Liver (tissue), 8 donors: ENCODE measurements at regions not wholly inside any gene's neighbourhood (a gene's known extent, or its start where the extent isn't known, plus 50 kb on each side); places are given as distances from the start of the nearest gene placed in this dataset.

Experiments used
- DNase-seq: peaks from one replicate; pipeline ENCODE4 v3.0.0-alpha.2; 2017; ENCODE audit warnings: low spot score
- H3K27ac ChIP-seq, 2 donors: one replicate each; pipeline ENCODE4 v1.7.0; 2013; ENCODE audit warnings: inconsistent platforms in 2 of 2, low read length in 2 of 2, control low read depth in 1 of 2, low read depth in 1 of 2, mild to moderate bottlenecking in 1 of 2
- H3K27me3 ChIP-seq, 4 donors: one replicate each; pipeline versions ENCODE4 v1.6.1 to v1.7.0; 2013; ENCODE audit warnings: low read length in 3 of 4, inconsistent platforms in 1 of 4, mild to moderate bottlenecking in 1 of 4, moderate library complexity in 1 of 4; ENCODE audit not compliant: control insufficient read depth in 4 of 4, insufficient read depth in 4 of 4
- H3K36me3 ChIP-seq, 4 donors: one replicate each; pipeline versions ENCODE4 v1.6.1 to v1.7.0; 2013; ENCODE audit warnings: low read length in 3 of 4, mild to moderate bottlenecking in 3 of 4, low read depth in 1 of 4, moderate library complexity in 1 of 4; ENCODE audit not compliant: control insufficient read depth in 4 of 4, insufficient read depth in 3 of 4
- H3K4me1 ChIP-seq, 4 donors: one replicate each; pipeline versions ENCODE4 v1.6.1 to v1.7.0; 2013; ENCODE audit warnings: low read length in 3 of 4, mild to moderate bottlenecking in 3 of 4, moderate library complexity in 1 of 4; ENCODE audit not compliant: control insufficient read depth in 4 of 4, insufficient read depth in 4 of 4
- H3K4me3 ChIP-seq, 3 donors: one replicate each; pipeline versions ENCODE4 v1.6.1 to v1.7.0; 2013; ENCODE audit warnings: low read length in 3 of 3, control low read depth in 1 of 3, low read depth in 1 of 3, mild to moderate bottlenecking in 1 of 3
- H3K9ac ChIP-seq, 2 donors: one replicate each; pipeline ENCODE4 v1.7.0; 2013; ENCODE audit warnings: low read length in 2 of 2, mild to moderate bottlenecking in 2 of 2, moderate library complexity in 2 of 2, control low read depth in 1 of 2, low read depth in 1 of 2
- H3K9me3 ChIP-seq, 4 donors: one replicate each; pipeline versions ENCODE4 v1.6.1 to v1.7.0; 2013; ENCODE audit warnings: low read length in 3 of 4; ENCODE audit not compliant: control insufficient read depth in 4 of 4
- CTCF ChIP-seq: fragments of 150-350 bp; IDR thresholded peaks from 2 replicates; pipeline ENCODE4 v1.5.1; 2017; ENCODE audit warnings: improper control_type of control experiment, low read depth, low read length; ENCODE audit not compliant: missing input control
- EGR1 ChIP-seq, 2 donors: IDR thresholded peaks; 2 replicates each; pipeline ENCODE4 v1.6.1; 2016 to 2018; ENCODE audit warnings: antibody characterized with exemption in 2 of 2, low read depth in 2 of 2
- HNF4A ChIP-seq, 2 donors: conservative IDR thresholded peaks; 2 replicates each; pipeline ENCODE4 v1.6.1; 2016; ENCODE audit warnings: antibody characterized with exemption in 2 of 2, mild to moderate bottlenecking in 2 of 2
- JUND ChIP-seq, 2 donors: IDR thresholded peaks; 2 replicates each; pipeline ENCODE4 v1.6.1; 2016; ENCODE audit warnings: antibody characterized with exemption in 2 of 2
- MAX ChIP-seq: IDR thresholded peaks from 2 replicates; pipeline ENCODE4 v1.6.1; 2016; ENCODE audit warnings: antibody characterized with exemption
- RAD21 ChIP-seq, 2 donors: IDR thresholded peaks; 2 replicates each; pipeline ENCODE4 v1.6.1; 2016; ENCODE audit warnings: antibody characterized with exemption in 2 of 2, mild to moderate bottlenecking in 2 of 2
- REST ChIP-seq: IDR thresholded peaks from 2 replicates; pipeline ENCODE4 v1.6.1; 2016; ENCODE audit warnings: antibody characterized with exemption, mild to moderate bottlenecking
- RXRA ChIP-seq, 2 donors: IDR thresholded peaks; 2 replicates each; pipeline ENCODE4 v1.6.1; 2017 to 2018; ENCODE audit warnings: antibody characterized with exemption in 2 of 2, mild to moderate bottlenecking in 1 of 2
- SP1 ChIP-seq: IDR thresholded peaks from 2 replicates; pipeline ENCODE4 v1.6.1; 2018; ENCODE audit warnings: antibody characterized with exemption, mild to moderate bottlenecking
- TAF1 ChIP-seq: conservative IDR thresholded peaks from 2 replicates; pipeline ENCODE4 v1.6.1; 2016; ENCODE audit warnings: antibody characterized with exemption, mild to moderate bottlenecking
- ZBTB33 ChIP-seq: IDR thresholded peaks from 2 replicates; pipeline ENCODE4 v1.6.1; 2016; ENCODE audit warnings: antibody characterized with exemption
- WGBS: extraction: QIAGEN DNeasy Blood & Tissue Kit; methylation state at CpG from one replicate; pipeline ENCODE4 v1.1.7; 2013; 5-methylcytosine and 5-hydroxymethylcytosine counted together
- donor health status: healthy.
- donor health status: healthy.
- donor health status: healthy.
- donor health status: healthy.
- donor health status: healthy.

GRCh38 chr10:33883881-33884280, 549.4 kb upstream of the NRP1 start:
- 38% methylated on average over 1 of the region's 1 CpG for WGBS
- H3K36me3 ChIP-seq = no peaks in the 10 kb centered on the region
- TF ChIP-seq HNF4A (conservative IDR thresholded peaks at IDR 0.05) = no peak
- no peak for TF ChIP-seq EGR1 (IDR thresholded peaks at IDR 0.05; ENCODE audit: low read depth in 2 of 2)
- no peak for TF ChIP-seq REST
- no peak for TF ChIP-seq TAF1
- no peak for DNase-seq
- H3K9ac ChIP-seq = no peak overlapping the region
- H3K4me3 ChIP-seq = no peak overlapping the region
- H3K27ac ChIP-seq = no peak overlapping the region
- H3K9me3 ChIP-seq = no peaks in the 10 kb centered on the region
- peaks cover 0 to 9% (median 3%) of the 10 kb centered on the region in 4 donors for H3K4me1 ChIP-seq
- H3K27me3 ChIP-seq = no peaks in the 10 kb centered on the region

- no peaks in the 10 kb centered on the region for H3K9me3 ChIP-seq
These were observed 548.5 kb upstream of the NRP1 start for GRCh38 chr10:33882996-33883395.

GRCh38 chr10:33880291-33880690, 545.8 kb upstream of the NRP1 start:
- no peak for DNase-seq
- Histone ChIP-seq H3K9me3 (no peaks in the 10 kb centered on the region), H3K4me1 (peaks cover 5 to 24% (median 17%) of the 10 kb centered on the region in 4 donors), H3K9ac (no peak overlapping the region), H3K27me3 (no peaks in the 10 kb centered on the region), H3K36me3 (no peaks in the 10 kb centered on the region), H3K27ac (no peak overlapping the region), H3K4me3 (no peak overlapping the region)
- 72% methylated on average over 5 of the region's 5 CpGs for WGBS
- TF ChIP-seq HNF4A (conservative IDR thresholded peaks at IDR 0.05) (no peak), RXRA (IDR thresholded peaks at IDR 0.05) (no peak), JUND (IDR thresholded peaks at IDR 0.05) (no peak), MAX (no peak), CTCF (no peak), RAD21 (IDR thresholded peaks at IDR 0.05) (no peak), SP1 (no peak), TAF1 (no peak)

More at GRCh38 chr10:33882996-33883395, 548.5 kb upstream of the NRP1 start:
- TF ChIP-seq TAF1 = no peak
- TF ChIP-seq ZBTB33 = no peak
- peaks cover 0 to 9% (median 3%) of the 10 kb centered on the region in 4 donors for H3K4me1 ChIP-seq
- H3K4me3 ChIP-seq = no peak overlapping the region
- WGBS = 92% methylated on average over 1 of the region's 1 CpG
- no peaks in the 10 kb centered on the region for H3K36me3 ChIP-seq
- no peaks in the 10 kb centered on the region for H3K27me3 ChIP-seq
- DNase-seq = no peak
- no peak overlapping the region for H3K9ac ChIP-seq
- H3K27ac ChIP-seq = no peak overlapping the region
